ENCODE measurements at regions not wholly inside any gene's neighbourhood (a gene's known extent, or its start where the extent isn't known, plus 50 kb on each side); places are given as distances from the start of the nearest gene placed in this dataset.

DNA sequence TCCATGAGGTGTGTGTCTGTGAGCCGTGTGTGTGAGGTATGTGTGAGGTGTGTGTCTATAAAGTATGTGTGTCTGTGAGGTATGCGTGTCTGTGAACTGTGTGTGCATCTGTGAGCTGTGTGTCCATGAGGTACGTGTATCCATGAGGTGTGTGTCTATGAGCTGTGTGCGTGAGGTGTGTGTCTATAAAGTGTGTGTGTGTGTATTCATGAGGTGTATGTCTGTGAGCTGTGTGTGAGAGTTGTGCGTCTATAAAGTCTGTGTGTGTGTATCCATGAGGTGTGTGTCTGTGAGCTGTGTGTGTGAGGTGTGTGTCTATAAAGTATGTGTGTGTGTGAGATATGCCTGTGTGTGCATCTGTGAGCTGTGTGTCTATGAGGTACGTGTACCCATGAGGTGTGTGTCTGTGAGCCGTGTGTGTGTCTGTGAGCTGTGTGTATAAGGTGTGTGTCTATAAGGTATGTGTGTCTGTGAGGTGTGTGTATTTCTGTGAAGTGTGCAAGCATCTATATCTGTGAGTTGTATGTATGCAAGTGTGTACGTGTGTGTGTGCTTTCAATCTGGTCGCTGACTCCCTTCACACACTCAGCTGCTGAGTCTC lies 91.9 kb upstream of the FOXP4 start:
- no peaks in the 10 kb centered on the region for H3K9me3 ChIP-seq
- no peaks in the 10 kb centered on the region for H3K36me3 ChIP-seq
- H3K4me1 ChIP-seq: peaks cover 0 to 8% of the 10 kb centered on the region in 2 donors
- H3K27ac ChIP-seq: no peak overlapping the region
- intact Hi-C loops (cut with DNase I; ENCODE audit: low total_unique reads): no loop called here
- no peak for DNase-seq (ENCODE audit: low spot score in 2 of 2)
- no peak for TF ChIP-seq CTCF (IDR thresholded peaks at IDR 0.05)
- no peak for TF ChIP-seq POLR2AphosphoS5 (IDR thresholded peaks at IDR 0.05)
- no peak for TF ChIP-seq POLR2A (IDR thresholded peaks at IDR 0.05)
- no peaks in the 10 kb centered on the region for H3K27me3 ChIP-seq
- H3K4me3 ChIP-seq: no peak overlapping the region

DNA sequence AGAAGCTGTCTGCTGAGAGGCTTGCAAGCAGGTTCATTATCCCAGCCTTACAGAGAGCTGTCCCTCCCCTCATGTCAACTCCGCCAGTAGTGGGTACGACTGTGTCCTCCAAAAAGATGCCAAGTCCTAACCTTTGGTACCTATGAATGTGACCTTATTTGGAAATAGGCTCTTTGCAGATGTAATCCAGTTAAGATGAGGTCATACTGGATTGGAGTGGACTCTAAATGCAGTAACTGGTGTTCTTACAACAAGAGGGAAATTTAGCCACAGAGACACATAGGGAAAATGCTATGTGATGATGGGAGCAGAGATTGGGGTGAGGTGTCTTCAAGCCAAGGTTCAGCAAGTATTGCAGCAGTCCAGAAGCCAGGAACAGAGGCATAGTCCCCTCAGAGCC lies 90.8 kb upstream of the FOXP4 start:
- Histone ChIP-seq H3K4me1 (no peaks in the 10 kb centered on the region), H3K27me3 (no peaks in the 10 kb centered on the region), H3K9me3 (no peaks in the 10 kb centered on the region), H3K4me3 (no peak overlapping the region), H3K36me3 (no peaks in the 10 kb centered on the region), H3K27ac (no peak overlapping the region)
- intact Hi-C loops (cut with DNase I; ENCODE audit: low total_unique reads): no loop called here
- no peak for DNase-seq (ENCODE audit: low spot score in 2 of 2)
- TF ChIP-seq POLR2A (IDR thresholded peaks at IDR 0.05) (no peak), POLR2AphosphoS5 (IDR thresholded peaks at IDR 0.05) (no peak)

- DNase-seq (ENCODE audit: low spot score in 2 of 2): no peak
- intact Hi-C loops (cut with DNase I; ENCODE audit: low total_unique reads): no loop called here
- Histone ChIP-seq H3K27ac (no peak overlapping the region), H3K27me3 (no peaks in the 10 kb centered on the region), H3K9me3 (no peaks in the 10 kb centered on the region), H3K4me3 (no peak overlapping the region), H3K4me1 (no peaks in the 10 kb centered on the region), H3K36me3 (no peaks in the 10 kb centered on the region)
- TF ChIP-seq POLR2AphosphoS5 (IDR thresholded peaks at IDR 0.05) (no peak), POLR2A (IDR thresholded peaks at IDR 0.05) (no peak), CTCF (IDR thresholded peaks at IDR 0.05) (no peak)
Observed at GRCh38 chr6:41455818-41456217, 90.4 kb upstream of the FOXP4 start.

DNA sequence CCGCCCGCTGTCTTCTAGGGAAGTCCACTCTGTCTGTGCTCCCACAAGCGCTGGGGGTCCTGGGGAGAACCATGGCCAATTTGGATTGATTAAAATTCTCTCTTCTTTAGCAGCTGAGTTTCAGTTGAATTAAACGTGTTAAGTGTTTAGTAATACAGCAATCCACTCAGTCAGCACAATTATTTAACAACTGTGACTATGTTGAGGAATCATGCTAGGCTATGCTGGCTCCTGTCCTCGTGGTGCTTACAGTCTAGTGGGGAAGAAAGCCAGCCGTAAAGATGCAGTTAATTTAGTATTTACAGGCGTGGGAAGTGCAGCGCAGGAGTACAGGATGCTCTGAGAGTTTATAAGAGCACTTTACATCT lies 88.9 kb upstream of the FOXP4 start:
- no peaks in the 10 kb centered on the region for H3K9me3 ChIP-seq
- no peak overlapping the region for H3K27ac ChIP-seq
- H3K4me3 ChIP-seq: no peak overlapping the region
- DNase-seq (ENCODE audit: low spot score in 2 of 2): no peak
- no peaks in the 10 kb centered on the region for H3K36me3 ChIP-seq
- intact Hi-C loops (cut with DNase I; ENCODE audit: low total_unique reads): loop anchor here (1.0 kb wide), 1 partner anchor 17 kb away; no protein-coding TSS in a partner anchor
- H3K27me3 ChIP-seq: no peaks in the 10 kb centered on the region
- TF ChIP-seq POLR2A (IDR thresholded peaks at IDR 0.05) (no peak), POLR2AphosphoS5 (IDR thresholded peaks at IDR 0.05) (no peak), CTCF (IDR thresholded peaks at IDR 0.05) (no peak)
- no peaks in the 10 kb centered on the region for H3K4me1 ChIP-seq

- no peaks in the 10 kb centered on the region for H3K27me3 ChIP-seq
- H3K36me3 ChIP-seq: no peaks in the 10 kb centered on the region
- DNase-seq (ENCODE audit: low spot score in 2 of 2): no peak
- H3K9me3 ChIP-seq: no peaks in the 10 kb centered on the region
- no peak overlapping the region for H3K4me3 ChIP-seq
- no peaks in the 10 kb centered on the region for H3K4me1 ChIP-seq
- H3K27ac ChIP-seq: no peak overlapping the region
- TF ChIP-seq POLR2AphosphoS5 (IDR thresholded peaks at IDR 0.05): no peak
- no peak for TF ChIP-seq CTCF (IDR thresholded peaks at IDR 0.05)
- TF ChIP-seq POLR2A (IDR thresholded peaks at IDR 0.05): no peak
- intact Hi-C loops (cut with DNase I; ENCODE audit: low total_unique reads): loop anchor here (10.0 kb wide), 1 partner anchor 125 kb away; no protein-coding TSS in a partner anchor
Observed at GRCh38 chr6:41459738-41460137, 86.4 kb upstream of the FOXP4 start.
